HepG2 (cell line): ENCODE measurements at regions not wholly inside any gene's neighbourhood (a gene's known extent, or its start where the extent isn't known, plus 50 kb on each side); places are given as distances from the start of the nearest gene placed in this dataset.

Experiments used
- DNMT3B ChIP-seq: conservative IDR thresholded peaks from 2 replicates; pipeline ENCODE4 v1.6.1; 2016; ENCODE audit warnings: missing biosample characterization, control low read depth
- FLYWCH1 ChIP-seq: sonication (generic); formaldehyde crosslinking; IDR thresholded peaks from 2 replicates; pipeline ENCODE4 v1.8.1; 2023; ENCODE audit warnings: mild to moderate bottlenecking, missing genetic modification reagents
- FOXP1 ChIP-seq, 2 experiments: fragments of 450-650 bp in 1 of 2; IDR thresholded peaks; 2 replicates each; pipeline ENCODE4 v1.6.1; 2017 to 2018; ENCODE audit warnings: antibody characterized with exemption in 1 of 2
- GFI1 ChIP-seq: sonication (generic); formaldehyde crosslinking; IDR thresholded peaks from 2 replicates; pipeline ENCODE4 v1.5.0; 2020; ENCODE audit warnings: missing genetic modification reagents, mild to moderate bottlenecking, borderline replicate concordance
- KDM3A ChIP-seq: IDR thresholded peaks from 2 replicates; pipeline ENCODE4 v1.6.1; 2018; ENCODE audit warnings: low read depth, missing compliant biosample characterization
- MAX ChIP-seq: IDR thresholded peaks from 2 replicates; pipeline ENCODE4 v1.6.1; 2012; ENCODE audit warnings: inconsistent platforms
- MLXIP ChIP-seq: sonication (generic); formaldehyde crosslinking; IDR thresholded peaks from 2 replicates; pipeline ENCODE4 v1.9.0; 2021; ENCODE audit warnings: missing genetic modification reagents, borderline replicate concordance
- POGZ ChIP-seq: sonication (generic); formaldehyde crosslinking; IDR thresholded peaks from 2 replicates; pipeline ENCODE4 v1.4.0; 2020; ENCODE audit warnings: mild to moderate bottlenecking, missing genetic modification reagents
- TEAD2 ChIP-seq: sonication (generic); formaldehyde crosslinking; IDR thresholded peaks from 2 replicates; pipeline ENCODE4 v1.9.0; 2021; ENCODE audit warnings: missing genetic modification reagents
- TP53 ChIP-seq: sonication (generic); formaldehyde crosslinking; conservative IDR thresholded peaks from 2 replicates; pipeline ENCODE4 v1.4.0; 2020; ENCODE audit warnings: missing genetic modification reagents
- YEATS2 ChIP-seq: sonication (generic); formaldehyde crosslinking; IDR thresholded peaks from 2 replicates; pipeline ENCODE4 v1.4.0; 2020; ENCODE audit warnings: missing genetic modification reagents, borderline replicate concordance
- YY1 ChIP-seq: IDR thresholded peaks from 2 replicates; pipeline ENCODE4 v1.6.1; 2011; ENCODE audit warnings: low read length, low read depth, moderate library complexity, mild to moderate bottlenecking; ENCODE audit not compliant: insufficient read depth, insufficient replicate concordance
- ZFP62 ChIP-seq: sonication (generic); formaldehyde crosslinking; IDR thresholded peaks from 2 replicates; pipeline ENCODE4 v1.4.0; 2020; ENCODE audit warnings: missing genetic modification reagents
- ZNF12 ChIP-seq: sonication (generic); formaldehyde crosslinking; IDR thresholded peaks from 2 replicates; pipeline ENCODE4 v1.5.0; 2020; ENCODE audit warnings: missing genetic modification reagents
- ZNF230 ChIP-seq: sonication (generic); formaldehyde crosslinking; IDR thresholded peaks from 2 replicates; pipeline ENCODE4 v1.4.0; 2020; ENCODE audit warnings: mild to moderate bottlenecking, missing genetic modification reagents
- ZNF235 ChIP-seq: sonication (generic); formaldehyde crosslinking; IDR thresholded peaks from 2 replicates; pipeline ENCODE4 v1.8.1; 2023; ENCODE audit warnings: mild to moderate bottlenecking, missing genetic modification reagents, borderline replicate concordance
- ZNF292 ChIP-seq: sonication (generic); formaldehyde crosslinking; IDR thresholded peaks from 2 replicates; pipeline ENCODE4 v1.8.1; 2022; ENCODE audit warnings: mild to moderate bottlenecking, low read depth, missing genetic modification reagents, borderline replicate concordance
- ZNF432 ChIP-seq: sonication (generic); formaldehyde crosslinking; IDR thresholded peaks from 2 replicates; pipeline ENCODE4 v1.5.0; 2020; ENCODE audit warnings: missing genetic modification reagents, mild to moderate bottlenecking, borderline replicate concordance
- ZNF503 ChIP-seq: sonication (generic); formaldehyde crosslinking; IDR thresholded peaks from 2 replicates; pipeline ENCODE4 v1.4.0; 2020; ENCODE audit warnings: missing genetic modification reagents
- ZNF687 ChIP-seq: sonication (generic); formaldehyde crosslinking; IDR thresholded peaks from 2 replicates; pipeline ENCODE4 v1.5.1; 2020; ENCODE audit warnings: mild to moderate bottlenecking, missing genetic modification reagents, moderate library complexity
- ZNF703 ChIP-seq: sonication (generic); formaldehyde crosslinking; IDR thresholded peaks from 2 replicates; pipeline ENCODE4 v1.5.1; 2020; ENCODE audit warnings: missing genetic modification reagents, mild to moderate bottlenecking, moderate library complexity, borderline replicate concordance

GRCh38 chr2:44087036-44087713 is 81.5 kb upstream of the PPM1B start (continued):
- TF ChIP-seq ZNF12 (CRISPR knock-in tag) (no peak), YY1 (peak; percentile 80), TP53 (peak; percentile 69; the same call in 1 of the 2 replicates), KDM3A (no peak; the same call in 1 of the 2 replicates), FOXP1 (IDR thresholded peaks at IDR 0.05) (peak; percentile 48; the same call in 1 of the 2 replicates), FOXP1 (CRISPR knock-in tag; IDR thresholded peaks at IDR 0.05) (peak; percentile 70), ZNF230 (CRISPR knock-in tag) (0 out of 2 replicates have a peak, but pooled peaks have one; percentile 63), ZNF292 (no peak), YEATS2 (CRISPR knock-in tag) (no peak), FLYWCH1 (CRISPR knock-in tag) (no peak), ZNF503 (CRISPR knock-in tag) (no peak), ZFP62 (CRISPR knock-in tag) (no peak), DNMT3B (peak; percentile 82; the same call in 1 of the 2 replicates), MLXIP (CRISPR knock-in tag) (no peak), POGZ (CRISPR knock-in tag) (peak; percentile 62; the same call in 1 of the 2 replicates), MAX (no peak; the same call in 1 of the 2 replicates), ZNF703 (no peak), ZNF432 (CRISPR knock-in tag) (no peak), ZNF687 (CRISPR knock-in tag) (peak; percentile 73), GFI1 (CRISPR knock-in tag) (peak; percentile 72; the same call in 1 of the 2 replicates), ZNF235 (CRISPR knock-in tag) (no peak), TEAD2 (no peak)
